SK-N-SH treated with all-trans-retinoic acid at 6 μM for 48 hours (cell line): ENCODE measurements at regions not wholly inside any gene's neighbourhood (a gene's known extent, or its start where the extent isn't known, plus 50 kb on each side); places are given as distances from the start of the nearest gene placed in this dataset.

Experiments used
- ATAC-seq: fragments of 200-7000 bp; cut with Tn5 transposase; 3 replicates; pipeline ENCODE4 v1.9.1; 2020; ENCODE audit warnings: mild to moderate bottlenecking, moderate library complexity
- ARNTL ChIP-seq: fragments of 450-650 bp; formaldehyde crosslinking; IDR thresholded peaks from 2 replicates; pipeline ENCODE4 v1.5.0; 2020; ENCODE audit warnings: low read depth, mild to moderate bottlenecking, moderate library complexity, borderline replicate concordance
- BACH2 ChIP-seq: fragments of 250-450 bp; sonication (Bioruptor Pico); IDR thresholded peaks from 2 replicates; pipeline ENCODE4 v1.9.0; 2021; ENCODE audit warnings: mild to moderate bottlenecking, borderline replicate concordance
- CSDC2 ChIP-seq: fragments of 250-450 bp; sonication (Bioruptor Pico); IDR thresholded peaks from 2 replicates; pipeline ENCODE4 v1.5.0; 2020; ENCODE audit warnings: mild to moderate bottlenecking, moderate library complexity
- ESRRG ChIP-seq: fragments of 250-450 bp; sonication (Bioruptor Pico); IDR thresholded peaks from 2 replicates; pipeline ENCODE4 v1.6.1; 2021; ENCODE audit warnings: mild to moderate bottlenecking
- GLIS3 ChIP-seq: fragments of 250-450 bp; sonication (Bioruptor Pico); IDR thresholded peaks from 2 replicates; pipeline ENCODE4 v1.5.0; 2020; ENCODE audit warnings: mild to moderate bottlenecking, moderate library complexity
- ISL1 ChIP-seq: fragments of 250-450 bp; sonication (Bioruptor Pico); IDR thresholded peaks from 2 replicates; pipeline ENCODE4 v2.1.2; 2022; ENCODE audit warnings: mild to moderate bottlenecking, moderate library complexity
- OSR1 ChIP-seq: fragments of 250-450 bp; sonication (Bioruptor Pico); IDR thresholded peaks from 2 replicates; pipeline ENCODE4 v1.8.0; 2022; ENCODE audit warnings: moderate library complexity, mild to moderate bottlenecking, inconsistent platforms
- PATZ1 ChIP-seq: fragments of 250-450 bp; sonication (Bioruptor Pico); IDR thresholded peaks from 2 replicates; pipeline ENCODE4 v1.8.0; 2020; ENCODE audit warnings: mild to moderate bottlenecking, moderate library complexity, borderline replicate concordance
- PPARA ChIP-seq: fragments of 250-450 bp; sonication (Bioruptor Pico); IDR thresholded peaks from 2 replicates; pipeline ENCODE4 v1.5.0; 2020; ENCODE audit warnings: mild to moderate bottlenecking, borderline replicate concordance
- RARB ChIP-seq: fragments of 250-450 bp; sonication (Bioruptor Pico); IDR thresholded peaks from 2 replicates; pipeline ENCODE4 v1.8.0; 2021; ENCODE audit warnings: mild to moderate bottlenecking, moderate library complexity
- SNAI2 ChIP-seq: fragments of 250-450 bp; sonication (Bioruptor Pico); IDR thresholded peaks from 2 replicates; pipeline ENCODE4 v1.5.0; 2020; ENCODE audit warnings: mild to moderate bottlenecking, moderate library complexity
- TCF4 ChIP-seq: fragments of 250-450 bp; sonication (Bioruptor Pico); IDR thresholded peaks from 2 replicates; pipeline ENCODE4 v1.8.0; 2021; ENCODE audit warnings: mild to moderate bottlenecking, moderate library complexity, borderline replicate concordance
- TOX ChIP-seq: fragments of 250-450 bp; sonication (Bioruptor Pico); IDR thresholded peaks from 2 replicates; pipeline ENCODE4 v1.8.0; 2021; ENCODE audit warnings: mild to moderate bottlenecking, moderate library complexity, borderline replicate concordance
- TSHZ2 ChIP-seq: fragments of 250-450 bp; sonication (Bioruptor Pico); IDR thresholded peaks from 2 replicates; pipeline ENCODE4 v1.5.0; 2020; ENCODE audit warnings: mild to moderate bottlenecking, moderate library complexity
- ZC3H10 ChIP-seq: fragments of 250-450 bp; sonication (Bioruptor Pico); IDR thresholded peaks from 2 replicates; pipeline ENCODE4 v1.5.1; 2021; ENCODE audit warnings: mild to moderate bottlenecking, moderate library complexity
- ZFP3 ChIP-seq: fragments of 250-450 bp; sonication (Bioruptor Pico); IDR thresholded peaks from 2 replicates; pipeline ENCODE4 v1.5.0; 2020; ENCODE audit warnings: mild to moderate bottlenecking, moderate library complexity
- ZFP30 ChIP-seq: fragments of 450-650 bp; formaldehyde crosslinking; IDR thresholded peaks from 2 replicates; pipeline ENCODE4 v1.5.0; 2022; ENCODE audit warnings: mild to moderate bottlenecking, moderate library complexity
- ZNF565 ChIP-seq: fragments of 450-650 bp; formaldehyde crosslinking; conservative IDR thresholded peaks from 2 replicates; pipeline ENCODE4 v1.5.0; 2020; ENCODE audit warnings: low read depth, mild to moderate bottlenecking, moderate library complexity
- ZNF70 ChIP-seq: fragments of 450-650 bp; formaldehyde crosslinking; IDR thresholded peaks from 2 replicates; pipeline ENCODE4 v1.5.0; 2020; ENCODE audit warnings: mild to moderate bottlenecking, moderate library complexity
- TF ChIP-seq, protein P1 (sequence below): fragments of 250-450 bp; sonication (Bioruptor Pico); IDR thresholded peaks from 2 replicates; pipeline ENCODE4 v1.5.1; 2021; ENCODE audit warnings: mild to moderate bottlenecking, moderate library complexity
- TF ChIP-seq, protein P2 (sequence below): fragments of 250-450 bp; sonication (Bioruptor Pico); IDR thresholded peaks from 2 replicates; pipeline ENCODE4 v1.8.0; 2021; ENCODE audit warnings: low read depth, mild to moderate bottlenecking, moderate library complexity, borderline replicate concordance

DNA sequence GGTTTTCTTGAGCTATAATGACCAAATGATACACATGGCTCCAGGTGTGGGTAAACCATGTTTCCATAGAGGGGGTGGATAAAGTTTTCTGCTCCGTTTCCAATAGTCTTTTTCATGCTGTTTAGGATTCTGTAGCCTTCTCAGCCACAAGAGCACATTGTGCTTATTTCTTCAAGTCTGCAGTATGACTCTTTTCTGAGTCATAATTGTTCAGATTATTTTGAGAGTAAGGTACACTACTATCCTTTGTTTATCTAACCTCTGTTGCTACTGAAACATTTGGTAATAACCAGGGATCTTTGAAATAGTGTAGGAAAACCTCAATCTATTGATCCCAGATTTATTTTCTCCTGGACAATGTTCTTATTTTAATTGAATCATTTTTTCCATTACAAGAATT, 247.9 kb upstream of the BMP2 start:
- no peak for TF ChIP-seq BACH2 (CRISPR knock-in tag)
- TF ChIP-seq TCF4 (CRISPR knock-in tag), result no peak
- TF ChIP-seq ZC3H10, result no peak
- no peak for TF ChIP-seq ISL1 (CRISPR knock-in tag)
- TF ChIP-seq TOX (CRISPR knock-in tag), result no peak
- TF ChIP-seq ZNF565 (CRISPR knock-in tag), result no peak
- no peak for TF ChIP-seq CSDC2 (CRISPR knock-in tag)
- TF ChIP-seq ZNF70 (CRISPR knock-in tag), result no peak
- no peak for TF ChIP-seq TSHZ2
- TF ChIP-seq RARB (CRISPR knock-in tag), result no peak
- TF ChIP-seq ESRRG (CRISPR knock-in tag), result no peak
- TF ChIP-seq PPARA (CRISPR knock-in tag), result no peak
- TF ChIP-seq GLIS3 (CRISPR knock-in tag), result no peak
- TF ChIP-seq, protein P1, sequence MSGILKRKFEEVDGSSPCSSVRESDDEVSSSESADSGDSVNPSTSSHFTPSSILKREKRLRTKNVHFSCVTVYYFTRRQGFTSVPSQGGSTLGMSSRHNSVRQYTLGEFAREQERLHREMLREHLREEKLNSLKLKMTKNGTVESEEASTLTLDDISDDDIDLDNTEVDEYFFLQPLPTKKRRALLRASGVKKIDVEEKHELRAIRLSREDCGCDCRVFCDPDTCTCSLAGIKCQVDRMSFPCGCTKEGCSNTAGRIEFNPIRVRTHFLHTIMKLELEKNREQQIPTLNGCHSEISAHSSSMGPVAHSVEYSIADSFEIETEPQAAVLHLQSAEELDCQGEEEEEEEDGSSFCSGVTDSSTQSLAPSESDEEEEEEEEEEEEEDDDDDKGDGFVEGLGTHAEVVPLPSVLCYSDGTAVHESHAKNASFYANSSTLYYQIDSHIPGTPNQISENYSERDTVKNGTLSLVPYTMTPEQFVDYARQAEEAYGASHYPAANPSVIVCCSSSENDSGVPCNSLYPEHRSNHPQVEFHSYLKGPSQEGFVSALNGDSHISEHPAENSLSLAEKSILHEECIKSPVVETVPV (CRISPR knock-in tag), result no peak
- TF ChIP-seq, protein P2, sequence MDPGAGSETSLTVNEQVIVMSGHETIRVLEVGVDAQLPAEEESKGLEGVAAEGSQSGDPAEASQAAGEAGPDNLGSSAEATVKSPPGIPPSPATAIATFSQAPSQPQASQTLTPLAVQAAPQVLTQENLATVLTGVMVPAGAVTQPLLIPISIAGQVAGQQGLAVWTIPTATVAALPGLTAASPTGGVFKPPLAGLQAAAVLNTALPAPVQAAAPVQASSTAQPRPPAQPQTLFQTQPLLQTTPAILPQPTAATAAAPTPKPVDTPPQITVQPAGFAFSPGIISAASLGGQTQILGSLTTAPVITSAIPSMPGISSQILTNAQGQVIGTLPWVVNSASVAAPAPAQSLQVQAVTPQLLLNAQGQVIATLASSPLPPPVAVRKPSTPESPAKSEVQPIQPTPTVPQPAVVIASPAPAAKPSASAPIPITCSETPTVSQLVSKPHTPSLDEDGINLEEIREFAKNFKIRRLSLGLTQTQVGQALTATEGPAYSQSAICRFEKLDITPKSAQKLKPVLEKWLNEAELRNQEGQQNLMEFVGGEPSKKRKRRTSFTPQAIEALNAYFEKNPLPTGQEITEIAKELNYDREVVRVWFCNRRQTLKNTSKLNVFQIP (CRISPR knock-in tag), result no peak
- TF ChIP-seq SNAI2, result no peak
- TF ChIP-seq ZFP30 (CRISPR knock-in tag), result no peak
- no peak for TF ChIP-seq PATZ1 (CRISPR knock-in tag)
- no peak for TF ChIP-seq ARNTL (CRISPR knock-in tag)
- no peak for TF ChIP-seq ZFP3 (CRISPR knock-in tag)
- no peak for ATAC-seq

GRCh38 chr20:6515261-6515660, 252.2 kb upstream of the BMP2 start:
- TF ChIP-seq PATZ1 (CRISPR knock-in tag) (no peak), TSHZ2 (no peak), ISL1 (CRISPR knock-in tag) (no peak), OSR1 (CRISPR knock-in tag) (no peak), SNAI2 (no peak), ZC3H10 (no peak), ARNTL (CRISPR knock-in tag) (no peak), ZFP3 (CRISPR knock-in tag) (no peak), PPARA (CRISPR knock-in tag) (no peak), GLIS3 (CRISPR knock-in tag) (no peak)
- TF ChIP-seq, protein P1 (CRISPR knock-in tag), result no peak

More at GRCh38 chr20:6515261-6515660, 252.2 kb upstream of the BMP2 start:
- ATAC-seq, result no peak
